Adrenal gland (tissue), 9 donors: ENCODE measurements at regions not wholly inside any gene's neighbourhood (a gene's known extent, or its start where the extent isn't known, plus 50 kb on each side); places are given as distances from the start of the nearest gene placed in this dataset.

Source experiments
- DNase-seq, 7 donors: peaks; one replicate each; pipeline ENCODE4 v3.0.0-alpha.2; 2019 to 2020
- H3K27ac ChIP-seq, 5 donors: fragments of 200-600 bp; sonication (generic) in 4 of 5; 1 replicate in 3 of 5; 2 replicates in 2 of 5; pipeline versions ENCODE4 v1.5.1 to v1.8.0; 2016 to 2020; ENCODE audit warnings: mild to moderate bottlenecking in 1 of 5
- H3K27me3 ChIP-seq: fragments of 200-600 bp; 2 replicates; pipeline ENCODE4 v1.8.0; 2021
- H3K36me3 ChIP-seq, 2 donors: fragments of 200-600 bp; replicated peaks in 1 of 2; 1 replicate in 1 of 2; 2 replicates in 1 of 2; pipeline versions ENCODE4 v1.5.1 to v1.8.0; 2018 to 2022
- H3K4me1 ChIP-seq, 2 donors: fragments of 200-600 bp; replicated peaks in 1 of 2; 1 replicate in 1 of 2; 2 replicates in 1 of 2; pipeline versions ENCODE4 v1.5.1 to v1.8.0; 2018 to 2021
- H3K4me3 ChIP-seq, 4 donors: fragments of 200-600 bp; sonication (generic) in 3 of 4; one replicate each; pipeline ENCODE4 v1.5.1; 2016 to 2018
- H3K9me3 ChIP-seq, 3 donors: fragments of 200-600 bp; sonication (generic) in 1 of 3; replicated peaks in 1 of 3; 1 replicate in 2 of 3; 2 replicates in 1 of 3; pipeline versions ENCODE4 v1.5.1 to v1.8.0; 2016 to 2021
- CTCF ChIP-seq, 6 experiments: fragments of 450-650 bp in 4 of 6; fragments of 200-600 bp in 2 of 6; sonication (generic) in 1 of 6; IDR thresholded peaks; 1 replicate in 5 of 6; 2 replicates in 1 of 6; pipeline versions ENCODE4 v1.5.1 to v1.8.0; 2016 to 2021; ENCODE audit warnings: antibody characterized with exemption in 6 of 6, mild to moderate bottlenecking in 2 of 6, moderate library complexity in 1 of 6
- POLR2A ChIP-seq, 2 donors: fragments of 450-650 bp; IDR thresholded peaks; one replicate each; pipeline ENCODE4 v1.6.1; 2017; ENCODE audit warnings: antibody characterized with exemption in 2 of 2, mild to moderate bottlenecking in 2 of 2, moderate library complexity in 1 of 2
- WGBS, 4 donors: extraction: QIAGEN DNeasy Blood & Tissue Kit in 2 of 4; methylation state at CpG; one replicate each; pipeline versions ENCODE4 v1.1.5 to v1.1.7; 2013 to 2017; 5-methylcytosine and 5-hydroxymethylcytosine counted together
- intact Hi-C, 2 donors: fragments of 100-400 bp; cut with DNase I; formaldehyde crosslinking; loops; one replicate each; pipeline versions ENCODE4 v1.14.1 to v1.15.0; 2022 to 2023
- donor health status: healthy with polysubstance abuse.
- donor health status: Bipolar disorder and iron deficiency.
- donor health status: DM: yes; HTN: yes; CAD: no.
- donor health status: DM: no; HTN: no; CAD: no.
- donor health status: DM: no; HTN: no; CAD: no.

- intact Hi-C loops, result no loop called here
- Histone ChIP-seq H3K36me3 (no peaks in the 10 kb centered on the region), H3K27me3 (no peaks in the 10 kb centered on the region), H3K9me3 (peaks cover 0 to 9% (median 0%) of the 10 kb centered on the region in 3 donors), H3K4me3 (no peak overlapping the region), H3K4me1 (no peaks in the 10 kb centered on the region), H3K27ac (no peak overlapping the region)
- TF ChIP-seq CTCF (IDR thresholded peaks at IDR 0.05) (no peak), POLR2A (IDR thresholded peaks at IDR 0.05) (no peak)
- 76 to 85% (median 79%) methylated on average over 2 of the region's 2 CpGs for WGBS, 4 donors
- DNase-seq, result no peak
Measured at GRCh38 chr13:86000546-86000945, 201.3 kb upstream of the SLITRK6 start.

GRCh38 chr13:85997587-85997986, 198.4 kb upstream of the SLITRK6 start:
- H3K9me3 ChIP-seq, result peaks cover 0 to 10% (median 0%) of the 10 kb centered on the region in 3 donors
- no peaks in the 10 kb centered on the region for H3K36me3 ChIP-seq
- no peak for DNase-seq
- no peak for TF ChIP-seq POLR2A (IDR thresholded peaks at IDR 0.05)
- TF ChIP-seq CTCF (IDR thresholded peaks at IDR 0.05), result no peak
- H3K27me3 ChIP-seq, result no peaks in the 10 kb centered on the region
- no peaks in the 10 kb centered on the region for H3K4me1 ChIP-seq
- 85 to 91% (median 88%) methylated on average over 2 of the region's 2 CpGs for WGBS, 4 donors
- no peak overlapping the region for H3K27ac ChIP-seq
- intact Hi-C loops, result no loop called here
- no peak overlapping the region for H3K4me3 ChIP-seq

GRCh38 chr13:85995788-85996418, 196.7 kb upstream of the SLITRK6 start:
- Histone ChIP-seq H3K27me3 (no peaks in the 10 kb centered on the region), H3K4me3 (no peak overlapping the region), H3K27ac (no peak overlapping the region), H3K4me1 (no peaks in the 10 kb centered on the region), H3K36me3 (no peaks in the 10 kb centered on the region), H3K9me3 (peaks cover 0 to 14% (median 0%) of the 10 kb centered on the region in 3 donors)
- TF ChIP-seq CTCF (IDR thresholded peaks at IDR 0.05) (no peak), POLR2A (IDR thresholded peaks at IDR 0.05) (no peak)
- 69 to 80% (median 71%) methylated on average over 3 of the region's 3 CpGs for WGBS, 4 donors
- no peak for DNase-seq
- intact Hi-C loops, result no loop called here

- no peak overlapping the region for H3K4me3 ChIP-seq
- WGBS, 4 donors, result 91 to 100% (median 94%) methylated on average over 1 of the region's 1 CpG
- H3K27ac ChIP-seq, result no peak overlapping the region
- H3K36me3 ChIP-seq, result no peaks in the 10 kb centered on the region
- DNase-seq, result no peak
- peaks cover 0 to 14% (median 0%) of the 10 kb centered on the region in 3 donors for H3K9me3 ChIP-seq
- no peaks in the 10 kb centered on the region for H3K27me3 ChIP-seq
- H3K4me1 ChIP-seq, result no peaks in the 10 kb centered on the region
- intact Hi-C loops, result no loop called here
- no peak for TF ChIP-seq CTCF (IDR thresholded peaks at IDR 0.05)
- no peak for TF ChIP-seq POLR2A (IDR thresholded peaks at IDR 0.05)
Measured at GRCh38 chr13:85993567-85993966, 194.3 kb upstream of the SLITRK6 start.
